ENCODE measurements at regions not wholly inside any gene's neighbourhood (a gene's known extent, or its start where the extent isn't known, plus 50 kb on each side); places are given as distances from the start of the nearest gene placed in this dataset.

- H3K27ac ChIP-seq = no peak overlapping the region
- no peak for DNase-seq (ENCODE audit: low spot score in 2 of 2)
- H3K9me3 ChIP-seq = peaks cover 0 to 22% (median 7%) of the 10 kb centered on the region in 4 donors
- H3K4me1 ChIP-seq = no peaks in the 10 kb centered on the region
- peaks cover 0 to 5% of the 10 kb centered on the region in 2 donors for H3K27me3 ChIP-seq
- no peaks in the 10 kb centered on the region for H3K36me3 ChIP-seq
- 45 to 58% methylated on average over 4 of the region's 4 CpGs for WGBS, 2 donors
- H3K4me3 ChIP-seq = no peak overlapping the region
- TF ChIP-seq EP300 (IDR thresholded peaks at IDR 0.05) (no peak), CTCF (IDR thresholded peaks at IDR 0.05) (no peak), POLR2A (IDR thresholded peaks at IDR 0.05) (no peak)
Observed at GRCh38 chr1:30619619-30620018, 103.8 kb downstream of the MATN1 start.

- TF ChIP-seq CTCF (IDR thresholded peaks at IDR 0.05) = no peak
- no peak for TF ChIP-seq EP300 (IDR thresholded peaks at IDR 0.05)
- TF ChIP-seq POLR2A (IDR thresholded peaks at IDR 0.05) = no peak
- H3K4me1 ChIP-seq = no peaks in the 10 kb centered on the region
- 66 to 69% methylated on average over 6 of the region's 6 CpGs for WGBS, 2 donors
- no peak for DNase-seq (ENCODE audit: low spot score in 2 of 2)
- no peak overlapping the region for H3K4me3 ChIP-seq
- H3K9me3 ChIP-seq = peaks cover 0 to 16% (median 2%) of the 10 kb centered on the region in 4 donors
- no peaks in the 10 kb centered on the region for H3K36me3 ChIP-seq
- peaks cover 0 to 5% of the 10 kb centered on the region in 2 donors for H3K27me3 ChIP-seq
- no peak overlapping the region for H3K27ac ChIP-seq
Observed at GRCh38 chr1:30618335-30618747, 105.0 kb downstream of the MATN1 start.

- no peak for TF ChIP-seq CTCF (IDR thresholded peaks at IDR 0.05)
- TF ChIP-seq EP300 (IDR thresholded peaks at IDR 0.05) = no peak
- TF ChIP-seq POLR2A (IDR thresholded peaks at IDR 0.05) = no peak
Observed at GRCh38 chr1:30616759-30617158, 106.6 kb downstream of the MATN1 start.

GRCh38 chr1:30615816-30616590 lies 107.4 kb downstream of the MATN1 start:
- WGBS, 2 donors = 94 to 95% methylated on average over 6 to 8 of the region's 8 CpGs
- H3K27me3 ChIP-seq = peaks cover 0 to 5% of the 10 kb centered on the region in 2 donors
- DNase-seq (ENCODE audit: low spot score in 2 of 2) = no peak
- TF ChIP-seq EP300 (IDR thresholded peaks at IDR 0.05) (no peak), POLR2A (IDR thresholded peaks at IDR 0.05) (no peak), CTCF (IDR thresholded peaks at IDR 0.05) (no peak)
- no peaks in the 10 kb centered on the region for H3K4me1 ChIP-seq
- no peak overlapping the region for H3K27ac ChIP-seq
- H3K36me3 ChIP-seq = no peaks in the 10 kb centered on the region
- H3K4me3 ChIP-seq = no peak overlapping the region
- H3K9me3 ChIP-seq = no peaks in the 10 kb centered on the region

More at GRCh38 chr1:30616759-30617158, 106.6 kb downstream of the MATN1 start:
- 67 to 74% methylated on average over 7 of the region's 7 CpGs for WGBS, 2 donors
- no peaks in the 10 kb centered on the region for H3K36me3 ChIP-seq
- no peak overlapping the region for H3K4me3 ChIP-seq
- H3K9me3 ChIP-seq = peaks cover 0 to under 1% (median 0%) of the 10 kb centered on the region in 4 donors
- DNase-seq (ENCODE audit: low spot score in 2 of 2) = no peak
- no peak overlapping the region for H3K27ac ChIP-seq
- H3K27me3 ChIP-seq = peaks cover 0 to 5% of the 10 kb centered on the region in 2 donors
- H3K4me1 ChIP-seq = no peaks in the 10 kb centered on the region

- 83 to 87% methylated on average over 3 of the region's 3 CpGs for WGBS, 2 donors
- Histone ChIP-seq H3K27ac (no peak overlapping the region), H3K27me3 (peaks cover 0 to 5% of the 10 kb centered on the region in 2 donors), H3K9me3 (no peaks in the 10 kb centered on the region), H3K4me3 (no peak overlapping the region), H3K4me1 (no peaks in the 10 kb centered on the region), H3K36me3 (no peaks in the 10 kb centered on the region)
- no peak for DNase-seq (ENCODE audit: low spot score in 2 of 2)
- TF ChIP-seq EP300 (IDR thresholded peaks at IDR 0.05) (no peak), POLR2A (IDR thresholded peaks at IDR 0.05) (no peak), CTCF (IDR thresholded peaks at IDR 0.05) (no peak)
Observed at GRCh38 chr1:30615076-30615795, 108.1 kb downstream of the MATN1 start.
